ENCODE measurements at regions not wholly inside any gene's neighbourhood (a gene's known extent, or its start where the extent isn't known, plus 50 kb on each side); places are given as distances from the start of the nearest gene placed in this dataset.

DNA sequence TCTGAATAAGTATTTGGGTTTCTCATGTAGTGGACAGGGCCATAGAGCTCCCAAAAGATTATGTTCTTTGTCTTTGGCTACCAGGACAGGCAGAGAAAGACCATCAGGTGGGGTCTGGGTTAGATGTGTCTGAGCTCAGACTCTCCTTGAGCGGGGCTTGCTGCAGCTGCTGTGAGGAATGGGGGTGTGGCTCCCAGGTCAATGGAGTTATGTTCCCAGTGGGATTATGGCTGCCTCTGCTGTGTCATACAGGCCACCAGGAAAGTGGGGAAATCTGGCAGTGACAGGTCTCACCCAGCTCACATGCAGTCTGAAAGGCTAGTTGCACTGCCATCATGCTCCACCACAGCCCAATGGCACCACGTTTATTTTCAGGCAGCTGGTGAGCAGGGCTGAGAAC is 97.0 kb upstream of the FERD3L start (continued):
- TF ChIP-seq, protein P1, sequence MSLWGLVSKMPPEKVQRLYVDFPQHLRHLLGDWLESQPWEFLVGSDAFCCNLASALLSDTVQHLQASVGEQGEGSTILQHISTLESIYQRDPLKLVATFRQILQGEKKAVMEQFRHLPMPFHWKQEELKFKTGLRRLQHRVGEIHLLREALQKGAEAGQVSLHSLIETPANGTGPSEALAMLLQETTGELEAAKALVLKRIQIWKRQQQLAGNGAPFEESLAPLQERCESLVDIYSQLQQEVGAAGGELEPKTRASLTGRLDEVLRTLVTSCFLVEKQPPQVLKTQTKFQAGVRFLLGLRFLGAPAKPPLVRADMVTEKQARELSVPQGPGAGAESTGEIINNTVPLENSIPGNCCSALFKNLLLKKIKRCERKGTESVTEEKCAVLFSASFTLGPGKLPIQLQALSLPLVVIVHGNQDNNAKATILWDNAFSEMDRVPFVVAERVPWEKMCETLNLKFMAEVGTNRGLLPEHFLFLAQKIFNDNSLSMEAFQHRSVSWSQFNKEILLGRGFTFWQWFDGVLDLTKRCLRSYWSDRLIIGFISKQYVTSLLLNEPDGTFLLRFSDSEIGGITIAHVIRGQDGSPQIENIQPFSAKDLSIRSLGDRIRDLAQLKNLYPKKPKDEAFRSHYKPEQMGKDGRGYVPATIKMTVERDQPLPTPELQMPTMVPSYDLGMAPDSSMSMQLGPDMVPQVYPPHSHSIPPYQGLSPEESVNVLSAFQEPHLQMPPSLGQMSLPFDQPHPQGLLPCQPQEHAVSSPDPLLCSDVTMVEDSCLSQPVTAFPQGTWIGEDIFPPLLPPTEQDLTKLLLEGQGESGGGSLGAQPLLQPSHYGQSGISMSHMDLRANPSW (CRISPR knock-in tag; conservative IDR thresholded peaks at IDR 0.05; ENCODE audit: low read depth): no peak

DNA sequence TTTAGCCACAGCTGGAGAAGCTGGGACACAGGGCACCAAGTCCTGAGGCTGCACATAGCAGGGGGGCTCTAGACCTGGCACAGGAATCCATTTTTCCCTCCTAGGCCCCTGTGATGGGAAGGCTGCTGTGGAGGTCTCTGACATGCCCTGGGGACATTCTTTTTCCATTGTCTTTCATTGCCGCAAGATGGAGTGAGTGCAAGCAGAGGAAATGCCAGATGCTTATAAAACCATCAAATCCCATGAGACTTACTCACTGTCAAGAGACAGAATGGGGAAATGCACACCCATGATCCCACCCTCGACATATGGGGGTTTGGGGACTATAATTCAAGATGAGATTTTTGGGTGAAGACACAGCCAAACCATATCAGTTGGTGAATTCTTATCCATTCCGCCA is 94.7 kb upstream of the FERD3L start:
- Mint-ChIP-seq H3K9me3 (peaks cover 31% of the 10 kb centered on the region), H3K4me3 (no peak overlapping the region), H3K36me3 (no peaks in the 10 kb centered on the region; the same call in 1 of the 2 replicates), H3K27me3 (ENCODE audit: low read depth) (no peaks in the 10 kb centered on the region), H3K27ac (no peak overlapping the region), H3K4me1 (no peaks in the 10 kb centered on the region)
- ChIA-PET POLR2A (no interaction called here), CTCF (no interaction called here)
- DNase-seq (ENCODE audit: low spot score) (no peak), ATAC-seq (no peak)
- no peak for TF ChIP-seq ETV6 (CRISPR knock-in tag; IDR thresholded peaks at IDR 0.05)
- TF ChIP-seq, protein P2, sequence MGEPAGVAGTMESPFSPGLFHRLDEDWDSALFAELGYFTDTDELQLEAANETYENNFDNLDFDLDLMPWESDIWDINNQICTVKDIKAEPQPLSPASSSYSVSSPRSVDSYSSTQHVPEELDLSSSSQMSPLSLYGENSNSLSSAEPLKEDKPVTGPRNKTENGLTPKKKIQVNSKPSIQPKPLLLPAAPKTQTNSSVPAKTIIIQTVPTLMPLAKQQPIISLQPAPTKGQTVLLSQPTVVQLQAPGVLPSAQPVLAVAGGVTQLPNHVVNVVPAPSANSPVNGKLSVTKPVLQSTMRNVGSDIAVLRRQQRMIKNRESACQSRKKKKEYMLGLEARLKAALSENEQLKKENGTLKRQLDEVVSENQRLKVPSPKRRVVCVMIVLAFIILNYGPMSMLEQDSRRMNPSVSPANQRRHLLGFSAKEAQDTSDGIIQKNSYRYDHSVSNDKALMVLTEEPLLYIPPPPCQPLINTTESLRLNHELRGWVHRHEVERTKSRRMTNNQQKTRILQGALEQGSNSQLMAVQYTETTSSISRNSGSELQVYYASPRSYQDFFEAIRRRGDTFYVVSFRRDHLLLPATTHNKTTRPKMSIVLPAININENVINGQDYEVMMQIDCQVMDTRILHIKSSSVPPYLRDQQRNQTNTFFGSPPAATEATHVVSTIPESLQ (CRISPR knock-in tag; IDR thresholded peaks at IDR 0.05): no peak
- TF ChIP-seq, protein P3, sequence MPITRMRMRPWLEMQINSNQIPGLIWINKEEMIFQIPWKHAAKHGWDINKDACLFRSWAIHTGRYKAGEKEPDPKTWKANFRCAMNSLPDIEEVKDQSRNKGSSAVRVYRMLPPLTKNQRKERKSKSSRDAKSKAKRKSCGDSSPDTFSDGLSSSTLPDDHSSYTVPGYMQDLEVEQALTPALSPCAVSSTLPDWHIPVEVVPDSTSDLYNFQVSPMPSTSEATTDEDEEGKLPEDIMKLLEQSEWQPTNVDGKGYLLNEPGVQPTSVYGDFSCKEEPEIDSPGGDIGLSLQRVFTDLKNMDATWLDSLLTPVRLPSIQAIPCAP (CRISPR knock-in tag; IDR thresholded peaks at IDR 0.05): no peak
- TF ChIP-seq, protein P4, sequence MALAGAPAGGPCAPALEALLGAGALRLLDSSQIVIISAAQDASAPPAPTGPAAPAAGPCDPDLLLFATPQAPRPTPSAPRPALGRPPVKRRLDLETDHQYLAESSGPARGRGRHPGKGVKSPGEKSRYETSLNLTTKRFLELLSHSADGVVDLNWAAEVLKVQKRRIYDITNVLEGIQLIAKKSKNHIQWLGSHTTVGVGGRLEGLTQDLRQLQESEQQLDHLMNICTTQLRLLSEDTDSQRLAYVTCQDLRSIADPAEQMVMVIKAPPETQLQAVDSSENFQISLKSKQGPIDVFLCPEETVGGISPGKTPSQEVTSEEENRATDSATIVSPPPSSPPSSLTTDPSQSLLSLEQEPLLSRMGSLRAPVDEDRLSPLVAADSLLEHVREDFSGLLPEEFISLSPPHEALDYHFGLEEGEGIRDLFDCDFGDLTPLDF (CRISPR knock-in tag; IDR thresholded peaks at IDR 0.05): no peak
- TF ChIP-seq, protein P5, sequence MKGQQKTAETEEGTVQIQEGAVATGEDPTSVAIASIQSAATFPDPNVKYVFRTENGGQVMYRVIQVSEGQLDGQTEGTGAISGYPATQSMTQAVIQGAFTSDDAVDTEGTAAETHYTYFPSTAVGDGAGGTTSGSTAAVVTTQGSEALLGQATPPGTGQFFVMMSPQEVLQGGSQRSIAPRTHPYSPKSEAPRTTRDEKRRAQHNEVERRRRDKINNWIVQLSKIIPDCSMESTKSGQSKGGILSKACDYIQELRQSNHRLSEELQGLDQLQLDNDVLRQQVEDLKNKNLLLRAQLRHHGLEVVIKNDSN (CRISPR knock-in tag; IDR thresholded peaks at IDR 0.05): no peak

DNA sequence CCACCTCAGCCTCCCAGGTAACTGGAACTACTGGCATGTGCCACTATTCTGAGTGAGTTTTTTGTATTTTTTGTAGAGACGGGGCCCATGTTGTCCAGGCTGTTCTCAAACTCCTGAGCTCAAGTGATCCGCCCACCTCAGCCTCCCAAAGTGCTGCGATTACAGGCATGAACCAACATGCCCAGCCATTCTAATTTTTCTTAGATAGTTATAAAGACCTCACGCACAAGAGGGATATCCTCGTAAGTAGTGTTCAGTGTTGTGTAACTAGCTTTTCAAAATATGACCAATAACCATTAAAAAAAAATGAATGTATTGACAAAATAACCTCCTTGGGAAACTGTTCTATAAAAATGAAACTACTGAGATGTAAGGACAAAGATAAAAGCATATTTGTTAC is 90.5 kb upstream of the FERD3L start:
- TF ChIP-seq, protein P6, sequence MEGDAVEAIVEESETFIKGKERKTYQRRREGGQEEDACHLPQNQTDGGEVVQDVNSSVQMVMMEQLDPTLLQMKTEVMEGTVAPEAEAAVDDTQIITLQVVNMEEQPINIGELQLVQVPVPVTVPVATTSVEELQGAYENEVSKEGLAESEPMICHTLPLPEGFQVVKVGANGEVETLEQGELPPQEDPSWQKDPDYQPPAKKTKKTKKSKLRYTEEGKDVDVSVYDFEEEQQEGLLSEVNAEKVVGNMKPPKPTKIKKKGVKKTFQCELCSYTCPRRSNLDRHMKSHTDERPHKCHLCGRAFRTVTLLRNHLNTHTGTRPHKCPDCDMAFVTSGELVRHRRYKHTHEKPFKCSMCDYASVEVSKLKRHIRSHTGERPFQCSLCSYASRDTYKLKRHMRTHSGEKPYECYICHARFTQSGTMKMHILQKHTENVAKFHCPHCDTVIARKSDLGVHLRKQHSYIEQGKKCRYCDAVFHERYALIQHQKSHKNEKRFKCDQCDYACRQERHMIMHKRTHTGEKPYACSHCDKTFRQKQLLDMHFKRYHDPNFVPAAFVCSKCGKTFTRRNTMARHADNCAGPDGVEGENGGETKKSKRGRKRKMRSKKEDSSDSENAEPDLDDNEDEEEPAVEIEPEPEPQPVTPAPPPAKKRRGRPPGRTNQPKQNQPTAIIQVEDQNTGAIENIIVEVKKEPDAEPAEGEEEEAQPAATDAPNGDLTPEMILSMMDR (IDR thresholded peaks at IDR 0.05): no peak
- no peak for TF ChIP-seq NR1H2 (CRISPR knock-in tag; IDR thresholded peaks at IDR 0.05)
- TF ChIP-seq, protein P7, sequence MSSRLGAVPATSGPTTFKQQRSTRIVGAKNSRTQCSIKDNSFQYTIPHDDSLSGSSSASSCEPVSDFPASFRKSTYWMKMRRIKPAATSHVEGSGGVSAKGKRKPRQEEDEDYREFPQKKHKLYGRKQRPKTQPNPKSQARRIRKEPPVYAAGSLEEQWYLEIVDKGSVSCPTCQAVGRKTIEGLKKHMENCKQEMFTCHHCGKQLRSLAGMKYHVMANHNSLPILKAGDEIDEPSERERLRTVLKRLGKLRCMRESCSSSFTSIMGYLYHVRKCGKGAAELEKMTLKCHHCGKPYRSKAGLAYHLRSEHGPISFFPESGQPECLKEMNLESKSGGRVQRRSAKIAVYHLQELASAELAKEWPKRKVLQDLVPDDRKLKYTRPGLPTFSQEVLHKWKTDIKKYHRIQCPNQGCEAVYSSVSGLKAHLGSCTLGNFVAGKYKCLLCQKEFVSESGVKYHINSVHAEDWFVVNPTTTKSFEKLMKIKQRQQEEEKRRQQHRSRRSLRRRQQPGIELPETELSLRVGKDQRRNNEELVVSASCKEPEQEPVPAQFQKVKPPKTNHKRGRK (CRISPR knock-in tag; IDR thresholded peaks at IDR 0.05; ENCODE audit: borderline replicate concordance): no peak
- POLR2A ChIA-PET: no interaction called here
- Mint-ChIP-seq H3K4me3 (no peak overlapping the region), H3K9me3 (peaks cover 13% of the 10 kb centered on the region), H3K36me3 (no peaks in the 10 kb centered on the region; the same call in 1 of the 2 replicates), H3K4me1 (no peaks in the 10 kb centered on the region), H3K27ac (peak overlapping the region; percentile 1; the same call in 1 of the 2 replicates), H3K27me3 (ENCODE audit: low read depth) (peaks cover 9% of the 10 kb centered on the region)
- CTCF ChIA-PET: no interaction called here
- ATAC-seq: no peak
- no peak for DNase-seq (ENCODE audit: low spot score)
